Prostate gland (tissue), 2 donors: ENCODE measurements at regions not wholly inside any gene's neighbourhood (a gene's known extent, or its start where the extent isn't known, plus 50 kb on each side); places are given as distances from the start of the nearest gene placed in this dataset.

Experiments
- POLR2A ChIP-seq: fragments of 450-650 bp; IDR thresholded peaks from one replicate; pipeline ENCODE4 v1.6.1; 2016; ENCODE audit warnings: antibody characterized with exemption, mild to moderate bottlenecking
- TF ChIP-seq, protein P1 (sequence below), 4 experiments: fragments of 200-600 bp in 2 of 4; fragments of 450-650 bp in 2 of 4; sonication (generic) in 2 of 4; IDR thresholded peaks; 1 replicate in 3 of 4; 2 replicates in 1 of 4; pipeline ENCODE4 v1.5.1; 2016 to 2019; ENCODE audit warnings: antibody characterized with exemption in 4 of 4, mild to moderate bottlenecking in 2 of 4, moderate library complexity in 2 of 4

DNA sequence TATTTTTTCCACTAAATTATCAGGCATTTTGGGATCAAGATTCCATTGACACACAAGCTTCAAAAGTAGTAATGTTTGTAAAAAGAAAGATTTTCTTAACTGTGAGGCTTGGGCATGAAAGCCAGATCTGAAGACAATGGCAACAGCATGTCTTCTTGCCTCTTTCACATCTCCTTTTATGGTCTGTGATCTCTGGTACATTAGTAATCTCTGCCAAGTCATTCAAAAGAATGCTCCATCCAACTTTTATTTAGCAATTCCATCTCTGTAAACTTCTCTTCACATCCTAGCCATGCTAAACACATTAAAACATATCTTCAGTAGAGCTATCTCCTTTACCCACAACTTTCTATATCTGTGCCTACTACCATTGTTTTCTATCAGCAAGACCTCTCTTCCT lies 465.4 kb downstream of the FAT4 start:
- TF ChIP-seq POLR2A: no peak
- TF ChIP-seq, protein P1, sequence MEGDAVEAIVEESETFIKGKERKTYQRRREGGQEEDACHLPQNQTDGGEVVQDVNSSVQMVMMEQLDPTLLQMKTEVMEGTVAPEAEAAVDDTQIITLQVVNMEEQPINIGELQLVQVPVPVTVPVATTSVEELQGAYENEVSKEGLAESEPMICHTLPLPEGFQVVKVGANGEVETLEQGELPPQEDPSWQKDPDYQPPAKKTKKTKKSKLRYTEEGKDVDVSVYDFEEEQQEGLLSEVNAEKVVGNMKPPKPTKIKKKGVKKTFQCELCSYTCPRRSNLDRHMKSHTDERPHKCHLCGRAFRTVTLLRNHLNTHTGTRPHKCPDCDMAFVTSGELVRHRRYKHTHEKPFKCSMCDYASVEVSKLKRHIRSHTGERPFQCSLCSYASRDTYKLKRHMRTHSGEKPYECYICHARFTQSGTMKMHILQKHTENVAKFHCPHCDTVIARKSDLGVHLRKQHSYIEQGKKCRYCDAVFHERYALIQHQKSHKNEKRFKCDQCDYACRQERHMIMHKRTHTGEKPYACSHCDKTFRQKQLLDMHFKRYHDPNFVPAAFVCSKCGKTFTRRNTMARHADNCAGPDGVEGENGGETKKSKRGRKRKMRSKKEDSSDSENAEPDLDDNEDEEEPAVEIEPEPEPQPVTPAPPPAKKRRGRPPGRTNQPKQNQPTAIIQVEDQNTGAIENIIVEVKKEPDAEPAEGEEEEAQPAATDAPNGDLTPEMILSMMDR (IDR thresholded peaks at IDR 0.05): no peak
